ENCODE measurements at regions not wholly inside any gene's neighbourhood (a gene's known extent, or its start where the extent isn't known, plus 50 kb on each side); places are given as distances from the start of the nearest gene placed in this dataset.

DNA sequence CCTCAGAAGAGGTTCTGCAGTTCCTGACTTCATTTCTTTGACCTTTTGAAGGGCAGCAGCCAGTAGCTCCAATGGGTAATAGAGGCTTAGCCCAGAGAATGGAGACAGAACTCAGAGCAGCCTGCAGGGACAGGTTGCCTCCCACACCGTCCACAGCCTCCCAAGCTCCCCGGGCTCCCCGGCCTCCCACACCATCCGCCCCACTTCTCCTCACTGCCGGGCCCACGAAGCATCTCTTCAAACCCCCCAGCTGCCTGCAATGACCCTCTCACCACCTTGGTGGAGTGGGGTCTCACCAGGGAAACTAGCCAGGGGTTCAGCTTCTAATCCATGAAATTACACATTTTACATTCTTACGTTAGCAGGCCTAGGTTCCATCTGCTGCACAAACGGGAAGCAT, 652.0 kb upstream of the SALL3 start:
- TF ChIP-seq FOXP2 (optimal IDR thresholded peaks at IDR 0.05; ENCODE audit: borderline replicate concordance, extremely low read depth, extremely low read length, insufficient read depth) (no peak), TAF1 (IDR thresholded peaks at IDR 0.05; ENCODE audit: borderline replicate concordance, insufficient read depth, low read length) (no peak), POLR2AphosphoS5 (IDR thresholded peaks at IDR 0.05; ENCODE audit: low read depth, low read length) (no peak), SIN3A (IDR thresholded peaks at IDR 0.05; ENCODE audit: borderline replicate concordance, insufficient read depth, low read length) (no peak)
- TF ChIP-seq, protein P1, sequence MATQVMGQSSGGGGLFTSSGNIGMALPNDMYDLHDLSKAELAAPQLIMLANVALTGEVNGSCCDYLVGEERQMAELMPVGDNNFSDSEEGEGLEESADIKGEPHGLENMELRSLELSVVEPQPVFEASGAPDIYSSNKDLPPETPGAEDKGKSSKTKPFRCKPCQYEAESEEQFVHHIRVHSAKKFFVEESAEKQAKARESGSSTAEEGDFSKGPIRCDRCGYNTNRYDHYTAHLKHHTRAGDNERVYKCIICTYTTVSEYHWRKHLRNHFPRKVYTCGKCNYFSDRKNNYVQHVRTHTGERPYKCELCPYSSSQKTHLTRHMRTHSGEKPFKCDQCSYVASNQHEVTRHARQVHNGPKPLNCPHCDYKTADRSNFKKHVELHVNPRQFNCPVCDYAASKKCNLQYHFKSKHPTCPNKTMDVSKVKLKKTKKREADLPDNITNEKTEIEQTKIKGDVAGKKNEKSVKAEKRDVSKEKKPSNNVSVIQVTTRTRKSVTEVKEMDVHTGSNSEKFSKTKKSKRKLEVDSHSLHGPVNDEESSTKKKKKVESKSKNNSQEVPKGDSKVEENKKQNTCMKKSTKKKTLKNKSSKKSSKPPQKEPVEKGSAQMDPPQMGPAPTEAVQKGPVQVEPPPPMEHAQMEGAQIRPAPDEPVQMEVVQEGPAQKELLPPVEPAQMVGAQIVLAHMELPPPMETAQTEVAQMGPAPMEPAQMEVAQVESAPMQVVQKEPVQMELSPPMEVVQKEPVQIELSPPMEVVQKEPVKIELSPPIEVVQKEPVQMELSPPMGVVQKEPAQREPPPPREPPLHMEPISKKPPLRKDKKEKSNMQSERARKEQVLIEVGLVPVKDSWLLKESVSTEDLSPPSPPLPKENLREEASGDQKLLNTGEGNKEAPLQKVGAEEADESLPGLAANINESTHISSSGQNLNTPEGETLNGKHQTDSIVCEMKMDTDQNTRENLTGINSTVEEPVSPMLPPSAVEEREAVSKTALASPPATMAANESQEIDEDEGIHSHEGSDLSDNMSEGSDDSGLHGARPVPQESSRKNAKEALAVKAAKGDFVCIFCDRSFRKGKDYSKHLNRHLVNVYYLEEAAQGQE (IDR thresholded peaks at IDR 0.05; ENCODE audit: insufficient read depth in 1 of 2, low read depth in 2 of 2, low read length in 2 of 2), result no peak

DNA sequence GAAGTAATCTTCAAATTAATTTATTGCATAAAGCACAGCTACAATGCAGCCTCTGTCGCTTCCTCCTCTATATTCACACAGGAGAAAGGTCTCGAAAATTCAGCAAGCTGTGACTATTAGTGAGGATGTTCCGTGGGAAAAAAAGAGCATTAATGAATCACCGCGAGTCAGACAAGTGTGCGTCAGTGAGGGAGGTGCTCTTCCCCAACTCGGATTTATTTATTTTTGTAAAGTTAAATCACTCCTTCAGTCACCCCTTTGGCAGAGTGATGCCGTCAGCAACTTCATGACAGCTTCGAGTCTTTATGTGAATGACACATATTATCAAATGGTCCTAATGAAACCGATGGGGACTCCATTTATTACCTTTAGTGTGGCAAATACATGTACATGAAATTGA, 648.9 kb upstream of the SALL3 start:
- no peak for TF ChIP-seq POLR2AphosphoS5 (IDR thresholded peaks at IDR 0.05; ENCODE audit: low read depth, low read length)
- no peak for TF ChIP-seq TAF1 (IDR thresholded peaks at IDR 0.05; ENCODE audit: borderline replicate concordance, insufficient read depth, low read length)
- no peak for TF ChIP-seq FOXP2 (optimal IDR thresholded peaks at IDR 0.05; ENCODE audit: borderline replicate concordance, extremely low read depth, extremely low read length, insufficient read depth)
- TF ChIP-seq SIN3A (IDR thresholded peaks at IDR 0.05; ENCODE audit: borderline replicate concordance, insufficient read depth, low read length), result no peak
- TF ChIP-seq, protein P1 (IDR thresholded peaks at IDR 0.05; ENCODE audit: insufficient read depth in 1 of 2, low read depth in 2 of 2, low read length in 2 of 2), result no peak

DNA sequence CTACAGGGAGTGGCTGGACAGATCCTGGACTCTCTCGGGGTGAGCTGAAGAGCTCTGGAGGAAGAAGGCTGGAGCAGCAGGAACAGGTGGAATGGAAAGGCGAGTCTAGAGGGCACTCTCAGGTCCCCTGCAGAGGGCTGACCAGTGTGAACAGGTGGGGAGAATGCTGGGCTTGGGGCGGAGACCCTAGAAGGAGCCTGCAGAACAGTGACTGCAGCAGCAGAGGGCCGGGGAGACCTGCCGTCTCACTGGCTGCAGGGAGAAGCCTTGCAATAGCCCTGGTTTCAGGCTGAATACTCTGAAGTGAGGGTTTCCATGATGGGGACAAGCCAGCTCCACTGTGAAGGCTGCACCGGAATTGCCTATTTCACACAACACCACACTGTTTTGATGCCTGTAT, 626.7 kb upstream of the SALL3 start:
- TF ChIP-seq FOXP2 (optimal IDR thresholded peaks at IDR 0.05; ENCODE audit: borderline replicate concordance, extremely low read depth, extremely low read length, insufficient read depth), result no peak
- no peak for TF ChIP-seq TAF1 (IDR thresholded peaks at IDR 0.05; ENCODE audit: borderline replicate concordance, insufficient read depth, low read length)
- TF ChIP-seq, protein P1 (IDR thresholded peaks at IDR 0.05; ENCODE audit: insufficient read depth in 1 of 2, low read depth in 2 of 2, low read length in 2 of 2), result no peak
- no peak for TF ChIP-seq POLR2AphosphoS5 (IDR thresholded peaks at IDR 0.05; ENCODE audit: low read depth, low read length)
- TF ChIP-seq SIN3A (IDR thresholded peaks at IDR 0.05; ENCODE audit: borderline replicate concordance, insufficient read depth, low read length), result no peak

DNA sequence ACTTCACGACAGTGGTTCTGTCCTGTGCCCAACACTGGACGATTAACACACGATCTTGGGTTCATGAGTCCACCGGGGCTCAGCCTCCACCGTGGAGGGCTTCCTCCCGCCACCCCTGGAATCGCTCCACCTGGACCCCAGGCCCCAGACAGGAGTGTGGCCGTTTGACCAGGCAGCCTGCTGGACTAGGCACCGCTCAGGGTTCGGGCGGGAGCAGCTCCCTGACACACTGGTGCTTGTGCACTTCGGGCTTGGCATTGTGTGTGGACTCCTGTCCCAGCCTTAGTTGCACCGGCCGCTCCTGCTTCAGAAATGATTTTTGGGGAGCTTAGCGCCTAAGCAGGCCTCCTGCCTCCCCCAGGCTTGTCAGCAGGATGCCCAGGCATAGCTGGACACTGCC, 617.4 kb upstream of the SALL3 start:
- TF ChIP-seq SIN3A (IDR thresholded peaks at IDR 0.05; ENCODE audit: borderline replicate concordance, insufficient read depth, low read length) (no peak), FOXP2 (optimal IDR thresholded peaks at IDR 0.05; ENCODE audit: borderline replicate concordance, extremely low read depth, extremely low read length, insufficient read depth) (no peak), TAF1 (IDR thresholded peaks at IDR 0.05; ENCODE audit: borderline replicate concordance, insufficient read depth, low read length) (no peak), POLR2AphosphoS5 (IDR thresholded peaks at IDR 0.05; ENCODE audit: low read depth, low read length) (no peak)
- TF ChIP-seq, protein P1 (IDR thresholded peaks at IDR 0.05; ENCODE audit: insufficient read depth in 1 of 2, low read depth in 2 of 2, low read length in 2 of 2), result no peak
